Neural cell (in vitro differentiated cells): ENCODE measurements at regions not wholly inside any gene's neighbourhood (a gene's known extent, or its start where the extent isn't known, plus 50 kb on each side); places are given as distances from the start of the nearest gene placed in this dataset.

ENCODE experiments used
- H2AFZ ChIP-seq: fragments of 200-600, 300-800 bp; sonication (generic), shearing (Covaris generic); 2 replicates; pipeline ENCODE4 v1.6.0; 2014; ENCODE audit warnings: low read depth, mild to moderate bottlenecking, antibody characterized with exemption, low read length, moderate library complexity
- H3F3A ChIP-seq: fragments of 200-600 bp; shearing (Covaris generic); 2 replicates; pipeline ENCODE4 v1.6.1; 2016; ENCODE audit warnings: mild to moderate bottlenecking, moderate library complexity, mixed read lengths, antibody characterized with exemption, low read length; ENCODE audit not compliant: insufficient read depth, poor library complexity, severe bottlenecking
- H3K27ac ChIP-seq: fragments of 200-600, 300-800 bp; sonication (generic), shearing (Covaris generic); 2 replicates; pipeline ENCODE4 v1.5.1; 2014; ENCODE audit warnings: mild to moderate bottlenecking, low read length, moderate library complexity
- H3K27me3 ChIP-seq: fragments of 300-800, 200-600 bp; sonication (generic), shearing (Covaris generic); 2 replicates; pipeline ENCODE4 v1.6.0; 2014; ENCODE audit warnings: mild to moderate bottlenecking, low read depth, low read length, moderate library complexity; ENCODE audit not compliant: insufficient read depth
- H3K36me3 ChIP-seq: fragments of 300-800, 200-600 bp; sonication (generic), shearing (Covaris generic); 2 replicates; pipeline ENCODE4 v1.5.1; 2014; ENCODE audit warnings: mild to moderate bottlenecking, antibody characterized with exemption, low read length, moderate library complexity; ENCODE audit not compliant: insufficient read depth
- H3K4me2 ChIP-seq: fragments of 300-800, 200-600 bp; sonication (generic), shearing (Covaris generic); 2 replicates; pipeline ENCODE4 v1.6.0; 2014; ENCODE audit warnings: mild to moderate bottlenecking, low read length
- H3K4me3 ChIP-seq: fragments of 300-800, 200-600 bp; sonication (generic), shearing (Covaris generic); 2 replicates; pipeline ENCODE4 v1.5.1; 2014; ENCODE audit warnings: mild to moderate bottlenecking, low read length, moderate library complexity
- H3K79me2 ChIP-seq: fragments of 200-600 bp; shearing (Covaris generic); replicated peaks from 2 replicates; pipeline ENCODE4 v1.6.0; 2014; ENCODE audit warnings: mild to moderate bottlenecking, low read length, moderate library complexity; ENCODE audit not compliant: insufficient read depth
- H3K9ac ChIP-seq: fragments of 300-800, 200-600 bp; sonication (generic), shearing (Covaris generic); 2 replicates; pipeline ENCODE4 v1.6.1; 2016; ENCODE audit warnings: mild to moderate bottlenecking, low read length, mixed read lengths
- H3K9me2 ChIP-seq: fragments of 200-600 bp; shearing (Covaris generic); 2 replicates; pipeline ENCODE4 v1.6.1; 2016; ENCODE audit warnings: mild to moderate bottlenecking, low read length, mixed read lengths; ENCODE audit not compliant: insufficient read depth
- H3K9me3 ChIP-seq: fragments of 200-600, 300-800 bp; sonication (generic), shearing (Covaris generic); 2 replicates; pipeline ENCODE4 v1.6.1; 2016; ENCODE audit warnings: mild to moderate bottlenecking, mixed run types, low read length, moderate library complexity, mixed read lengths
- H4K20me1 ChIP-seq: fragments of 200-600 bp; shearing (Covaris generic); 2 replicates; pipeline ENCODE4 v1.6.1; 2016; ENCODE audit warnings: mild to moderate bottlenecking, mixed run types; ENCODE audit not compliant: insufficient read depth
- CTCF ChIP-seq: fragments of 450-650 bp; IDR thresholded peaks from 2 replicates; pipeline ENCODE4 v1.5.1; 2014; ENCODE audit warnings: antibody characterized with exemption, mild to moderate bottlenecking, moderate library complexity; ENCODE audit not compliant: poor library complexity, severe bottlenecking
- EP300 ChIP-seq: fragments of 450-650 bp; conservative IDR thresholded peaks from 2 replicates; pipeline ENCODE4 v1.6.1; 2014; ENCODE audit warnings: antibody characterized with exemption, mild to moderate bottlenecking, moderate library complexity; ENCODE audit not compliant: poor library complexity, severe bottlenecking
- EZH2 ChIP-seq: fragments of 200-600, 300-800 bp; shearing (Covaris generic), sonication (generic); IDR thresholded peaks from 2 replicates; pipeline ENCODE4 v1.6.1; 2014; ENCODE audit warnings: antibody characterized with exemption, low read length, borderline replicate concordance, mild to moderate bottlenecking; ENCODE audit not compliant: insufficient read depth, poor library complexity, severe bottlenecking
- MXI1 ChIP-seq: fragments of 450-650 bp; conservative IDR thresholded peaks from 2 replicates; pipeline ENCODE4 v1.6.1; 2014; ENCODE audit warnings: antibody characterized with exemption, mild to moderate bottlenecking; ENCODE audit not compliant: poor library complexity, severe bottlenecking
- POLR2AphosphoS5 ChIP-seq: IDR thresholded peaks from 2 replicates; pipeline ENCODE4 v1.6.1; 2012
- RAD21 ChIP-seq: fragments of 450-650 bp; conservative IDR thresholded peaks from 2 replicates; pipeline ENCODE4 v1.6.1; 2014; ENCODE audit warnings: antibody characterized with exemption, mild to moderate bottlenecking, moderate library complexity
- REST ChIP-seq: IDR thresholded peaks from 2 replicates; pipeline ENCODE4 v1.6.1; 2012; ENCODE audit warnings: borderline replicate concordance
- SMC3 ChIP-seq: fragments of 450-650 bp; conservative IDR thresholded peaks from 2 replicates; pipeline ENCODE4 v1.6.1; 2014; ENCODE audit warnings: antibody characterized with exemption, mild to moderate bottlenecking, moderate library complexity; ENCODE audit not compliant: poor library complexity
- TAF1 ChIP-seq: IDR thresholded peaks from 2 replicates; pipeline ENCODE4 v1.6.1; 2012; ENCODE audit warnings: low read depth

GRCh38 chr4:35697210-35697736 lies 547.0 kb downstream of the ARAP2 start:
- Histone ChIP-seq H3F3A (no peaks in the 10 kb centered on the region), H4K20me1 (no peaks in the 10 kb centered on the region), H3K27ac (no peak overlapping the region), H3K4me2 (no peak overlapping the region), H3K4me3 (no peak overlapping the region), H2AFZ (no peak overlapping the region), H3K27me3 (no peaks in the 10 kb centered on the region), H3K9ac (no peak overlapping the region), H3K9me2 (no peaks in the 10 kb centered on the region), H3K9me3 (no peaks in the 10 kb centered on the region), H3K79me2 (no peaks in the 10 kb centered on the region), H3K36me3 (no peaks in the 10 kb centered on the region)
- TF ChIP-seq POLR2AphosphoS5 (no peak), TAF1 (no peak)

GRCh38 chr4:35700663-35701062 lies 543.7 kb downstream of the ARAP2 start:
- Histone ChIP-seq H3K4me2 (no peak overlapping the region), H3K36me3 (no peaks in the 10 kb centered on the region), H3K4me3 (no peak overlapping the region), H3K9me2 (no peaks in the 10 kb centered on the region), H3F3A (no peaks in the 10 kb centered on the region), H3K9me3 (no peaks in the 10 kb centered on the region), H2AFZ (no peak overlapping the region), H3K27me3 (no peaks in the 10 kb centered on the region), H3K9ac (no peak overlapping the region), H3K79me2 (no peaks in the 10 kb centered on the region), H3K27ac (no peak overlapping the region), H4K20me1 (no peaks in the 10 kb centered on the region)
- TF ChIP-seq SMC3 (no peak), EP300 (no peak), MXI1 (no peak), RAD21 (no peak), TAF1 (no peak), CTCF (no peak), EZH2 (no peak), REST (no peak), POLR2AphosphoS5 (no peak)

- Histone ChIP-seq H3K9ac (no peak overlapping the region), H3K9me3 (no peaks in the 10 kb centered on the region), H3K27me3 (no peaks in the 10 kb centered on the region), H3K9me2 (no peaks in the 10 kb centered on the region), H3K27ac (no peak overlapping the region), H2AFZ (no peak overlapping the region), H3F3A (no peaks in the 10 kb centered on the region), H3K4me3 (no peak overlapping the region), H3K36me3 (no peaks in the 10 kb centered on the region), H3K79me2 (no peaks in the 10 kb centered on the region), H4K20me1 (no peaks in the 10 kb centered on the region), H3K4me2 (no peak overlapping the region)
- no peak for TF ChIP-seq MXI1
- no peak for TF ChIP-seq REST
Observed at GRCh38 chr4:35709080-35709479, 535.2 kb downstream of the ARAP2 start.
